GM12878 (cell line): ENCODE measurements at regions not wholly inside any gene's neighbourhood (a gene's known extent, or its start where the extent isn't known, plus 50 kb on each side); places are given as distances from the start of the nearest gene placed in this dataset.

ENCODE experiments used
- CBFB ChIP-seq: IDR thresholded peaks from 2 replicates; pipeline ENCODE4 v1.6.1; 2016; ENCODE audit warnings: antibody characterized with exemption, low read depth
- DPF2 ChIP-seq: fragments of 450-650 bp; IDR thresholded peaks from 2 replicates; pipeline ENCODE4 v1.6.1; 2017; ENCODE audit warnings: mild to moderate bottlenecking
- GABPA ChIP-seq: IDR thresholded peaks from 2 replicates; pipeline ENCODE4 v1.6.1; 2014; ENCODE audit warnings: antibody characterized with exemption, low read depth, mild to moderate bottlenecking, inconsistent platforms
- GATAD2B ChIP-seq: fragments of 450-650 bp; conservative IDR thresholded peaks from 2 replicates; pipeline ENCODE4 v1.6.1; 2017; ENCODE audit warnings: low read depth, mild to moderate bottlenecking, moderate library complexity
- HDAC2 ChIP-seq: fragments of 200-600 bp; sonication (generic); IDR thresholded peaks from 2 replicates; pipeline ENCODE4 v1.6.1; 2017
- IKZF1 ChIP-seq: fragments of 450-650 bp; conservative IDR thresholded peaks from 2 replicates; pipeline ENCODE4 v1.6.1; 2017; ENCODE audit warnings: antibody characterized with exemption, mild to moderate bottlenecking
- KLF5 ChIP-seq: fragments of 450-650 bp; IDR thresholded peaks from 2 replicates; pipeline ENCODE4 v1.6.1; 2014; ENCODE audit warnings: mild to moderate bottlenecking; ENCODE audit not compliant: partially characterized antibody
- MEF2B ChIP-seq: fragments of 450-650 bp; IDR thresholded peaks from 2 replicates; pipeline ENCODE4 v1.6.1; 2018; ENCODE audit warnings: mild to moderate bottlenecking, moderate library complexity; ENCODE audit not compliant: partially characterized antibody, poor library complexity, severe bottlenecking
- PAX5 ChIP-seq: IDR thresholded peaks from 2 replicates; pipeline ENCODE4 v1.6.1; 2011; ENCODE audit warnings: low read depth, low read length, borderline replicate concordance
- PML ChIP-seq: IDR thresholded peaks from 2 replicates; pipeline ENCODE4 v1.6.1; 2012; ENCODE audit warnings: low read length, inconsistent platforms
- RELB ChIP-seq: fragments of 450-650 bp; IDR thresholded peaks from 2 replicates; pipeline ENCODE4 v1.6.1; 2017; ENCODE audit warnings: low read depth, mild to moderate bottlenecking, moderate library complexity
- SMAD1 ChIP-seq: fragments of 450-650 bp; IDR thresholded peaks from 2 replicates; pipeline ENCODE4 v1.6.1; 2018; ENCODE audit warnings: mild to moderate bottlenecking, low read depth; ENCODE audit not compliant: partially characterized antibody
- SMAD5 ChIP-seq: IDR thresholded peaks from 2 replicates; pipeline ENCODE4 v1.6.1; 2016; ENCODE audit warnings: antibody characterized with exemption, low read depth
- SUPT20H ChIP-seq: IDR thresholded peaks from 2 replicates; pipeline ENCODE4 v1.6.1; 2011; ENCODE audit warnings: low read depth, mild to moderate bottlenecking, low read length, moderate library complexity, borderline replicate concordance; ENCODE audit not compliant: control insufficient read depth
- USF1 ChIP-seq: IDR thresholded peaks from 2 replicates; pipeline ENCODE4 v1.6.1; 2011; ENCODE audit warnings: borderline replicate concordance, low read depth, mild to moderate bottlenecking, moderate library complexity, mixed read lengths, low read length; ENCODE audit not compliant: insufficient read depth; ENCODE audit errors: extremely low read length
- WRNIP1 ChIP-seq: IDR thresholded peaks from 2 replicates; pipeline ENCODE4 v1.6.1; 2011; ENCODE audit warnings: low read depth, low read length, improper control_type of control experiment, borderline replicate concordance
- ZNF207 ChIP-seq: fragments of 450-650 bp; IDR thresholded peaks from 2 replicates; pipeline ENCODE4 v1.6.1; 2014; ENCODE audit warnings: antibody characterized with exemption, mild to moderate bottlenecking, borderline replicate concordance
- ZNF274 ChIP-seq: IDR thresholded peaks from one replicate; pipeline ENCODE4 v1.8.0; 2011; ENCODE audit not compliant: insufficient read length, insufficient read depth
- ZNF384 ChIP-seq: IDR thresholded peaks from 2 replicates; pipeline ENCODE4 v1.6.1; 2012; ENCODE audit warnings: low read depth, mild to moderate bottlenecking, low read length, improper control_type of control experiment, borderline replicate concordance
- ZNF687 ChIP-seq: fragments of 450-650 bp; IDR thresholded peaks from 2 replicates; pipeline ENCODE4 v1.6.1; 2017; ENCODE audit warnings: mild to moderate bottlenecking, moderate library complexity
- ZSCAN29 ChIP-seq: fragments of 450-650 bp; IDR thresholded peaks from 2 replicates; pipeline ENCODE4 v1.6.1; 2017; ENCODE audit warnings: mild to moderate bottlenecking, moderate library complexity
- TF ChIP-seq, protein P1 (sequence below): IDR thresholded peaks from 2 replicates; pipeline ENCODE4 v1.6.1; 2012; ENCODE audit warnings: low read depth, low read length, improper control_type of control experiment
- TF ChIP-seq, protein P2 (sequence below): fragments of 450-650 bp; conservative IDR thresholded peaks from 2 replicates; pipeline ENCODE4 v1.6.1; 2017; ENCODE audit warnings: mild to moderate bottlenecking, moderate library complexity

GRCh38 chr2:12430407-12431133 lies 286.2 kb upstream of the TRIB2 start (continued):
- TF ChIP-seq ZSCAN29: no peak
- peak; percentile 82 for TF ChIP-seq IKZF1
- no peak for TF ChIP-seq USF1
- TF ChIP-seq GABPA: no peak
- no peak for TF ChIP-seq CBFB
- 0 out of 2 replicates have a peak, but pooled peaks have one; percentile 16 for TF ChIP-seq PAX5
- no peak for TF ChIP-seq GATAD2B
- peak; percentile 50 for TF ChIP-seq SMAD1
- no peak for TF ChIP-seq SUPT20H
- no peak for TF ChIP-seq MEF2B
- peak; percentile 21; the same call in 1 of the 2 replicates for TF ChIP-seq DPF2
- TF ChIP-seq RELB: peak; percentile 81
- TF ChIP-seq ZNF274: no peak
- no peak for TF ChIP-seq ZNF687
- peak; percentile 73; the same call in 1 of the 2 replicates for TF ChIP-seq ZNF384
- TF ChIP-seq PML: no peak
- TF ChIP-seq WRNIP1: no peak
- no peak for TF ChIP-seq SMAD5
- no peak for TF ChIP-seq ZNF207
- TF ChIP-seq, protein P1, sequence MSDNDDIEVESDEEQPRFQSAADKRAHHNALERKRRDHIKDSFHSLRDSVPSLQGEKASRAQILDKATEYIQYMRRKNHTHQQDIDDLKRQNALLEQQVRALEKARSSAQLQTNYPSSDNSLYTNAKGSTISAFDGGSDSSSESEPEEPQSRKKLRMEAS: no peak
- no peak for TF ChIP-seq KLF5
- TF ChIP-seq HDAC2: no peak
- TF ChIP-seq, protein P2, sequence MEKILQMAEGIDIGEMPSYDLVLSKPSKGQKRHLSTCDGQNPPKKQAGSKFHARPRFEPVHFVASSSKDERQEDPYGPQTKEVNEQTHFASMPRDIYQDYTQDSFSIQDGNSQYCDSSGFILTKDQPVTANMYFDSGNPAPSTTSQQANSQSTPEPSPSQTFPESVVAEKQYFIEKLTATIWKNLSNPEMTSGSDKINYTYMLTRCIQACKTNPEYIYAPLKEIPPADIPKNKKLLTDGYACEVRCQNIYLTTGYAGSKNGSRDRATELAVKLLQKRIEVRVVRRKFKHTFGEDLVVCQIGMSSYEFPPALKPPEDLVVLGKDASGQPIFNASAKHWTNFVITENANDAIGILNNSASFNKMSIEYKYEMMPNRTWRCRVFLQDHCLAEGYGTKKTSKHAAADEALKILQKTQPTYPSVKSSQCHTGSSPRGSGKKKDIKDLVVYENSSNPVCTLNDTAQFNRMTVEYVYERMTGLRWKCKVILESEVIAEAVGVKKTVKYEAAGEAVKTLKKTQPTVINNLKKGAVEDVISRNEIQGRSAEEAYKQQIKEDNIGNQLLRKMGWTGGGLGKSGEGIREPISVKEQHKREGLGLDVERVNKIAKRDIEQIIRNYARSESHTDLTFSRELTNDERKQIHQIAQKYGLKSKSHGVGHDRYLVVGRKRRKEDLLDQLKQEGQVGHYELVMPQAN: no peak
